Osteoblast (primary cell): ENCODE measurements at regions not wholly inside any gene's neighbourhood (a gene's known extent, or its start where the extent isn't known, plus 50 kb on each side); places are given as distances from the start of the nearest gene placed in this dataset.

Source experiments
- DNase-seq: peaks from one replicate; pipeline ENCODE4 v3.0.0; 2011; ENCODE audit warnings: low spot score, mixed read lengths; ENCODE audit not compliant: insufficient read length; ENCODE audit errors: missing footprints
- H2AFZ ChIP-seq: 2 replicates; pipeline ENCODE4 v1.6.0; 2011; ENCODE audit warnings: mild to moderate bottlenecking, low read length
- H3K27ac ChIP-seq: 2 replicates; pipeline ENCODE4 v1.5.1; 2011; ENCODE audit warnings: mild to moderate bottlenecking, low read depth, low read length, moderate library complexity
- H3K27me3 ChIP-seq: 2 replicates; pipeline ENCODE4 v1.6.0; 2012; ENCODE audit warnings: mild to moderate bottlenecking, control low read depth, inconsistent platforms, low read length, moderate library complexity; ENCODE audit not compliant: insufficient read depth
- H3K36me3 ChIP-seq: 2 replicates; pipeline ENCODE4 v1.5.1; 2011; ENCODE audit warnings: mild to moderate bottlenecking, low read length, control low read depth, moderate library complexity; ENCODE audit not compliant: insufficient read depth
- H3K4me1 ChIP-seq: 2 replicates; pipeline ENCODE4 v1.5.1; 2011; ENCODE audit warnings: mild to moderate bottlenecking, low read length, control low read depth, moderate library complexity; ENCODE audit not compliant: insufficient read depth
- H3K4me2 ChIP-seq: 2 replicates; pipeline ENCODE4 v1.6.0; 2011; ENCODE audit warnings: mild to moderate bottlenecking, low read length; ENCODE audit not compliant: insufficient read depth
- H3K4me3 ChIP-seq: fragments of 200-600 bp; sonication (generic); 3 replicates; pipeline ENCODE4 v1.5.1; 2012; ENCODE audit warnings: mild to moderate bottlenecking, low read length, inconsistent platforms; ENCODE audit not compliant: insufficient read depth
- H3K79me2 ChIP-seq: 2 replicates; pipeline ENCODE4 v1.6.0; 2012; ENCODE audit warnings: mild to moderate bottlenecking, low read length, control low read depth, inconsistent platforms; ENCODE audit not compliant: insufficient read depth
- H3K9me3 ChIP-seq: 2 replicates; pipeline ENCODE4 v1.5.1; 2011; ENCODE audit warnings: low read depth, low read length, control low read depth
- H4K20me1 ChIP-seq: 2 replicates; pipeline ENCODE4 v1.6.0; 2012; ENCODE audit warnings: mild to moderate bottlenecking, low read length, control low read depth; ENCODE audit not compliant: insufficient read depth
- TF ChIP-seq, protein P1 (sequence below): IDR thresholded peaks from 2 replicates; pipeline ENCODE4 v1.5.1; 2011; ENCODE audit warnings: mild to moderate bottlenecking, low read depth, low read length, moderate library complexity; ENCODE audit errors: extremely low read depth

DNA sequence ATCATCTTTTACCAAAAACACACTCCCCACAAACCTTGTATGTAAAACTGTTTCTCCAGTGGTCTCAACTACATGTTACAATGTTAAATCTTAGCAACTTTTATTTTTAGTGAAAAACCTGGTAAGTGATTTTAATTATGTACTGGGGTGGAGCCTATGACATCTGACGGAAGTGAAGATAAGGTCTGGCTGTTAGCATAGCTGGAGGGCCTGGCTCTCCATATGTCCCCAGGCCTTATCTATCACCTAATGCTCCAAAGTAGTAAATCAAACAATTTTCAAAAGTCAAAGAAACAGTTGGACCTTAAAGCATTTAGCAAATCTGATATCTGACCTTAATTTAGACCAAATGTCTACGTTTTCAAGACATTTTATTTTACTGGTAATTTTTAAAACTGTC, 173.6 kb upstream of the SMAD3 start:
- H2AFZ ChIP-seq: no peak overlapping the region
- no peaks in the 10 kb centered on the region for H3K9me3 ChIP-seq
- H3K4me3 ChIP-seq: no peak overlapping the region
- H3K27me3 ChIP-seq: no peaks in the 10 kb centered on the region
- TF ChIP-seq, protein P1, sequence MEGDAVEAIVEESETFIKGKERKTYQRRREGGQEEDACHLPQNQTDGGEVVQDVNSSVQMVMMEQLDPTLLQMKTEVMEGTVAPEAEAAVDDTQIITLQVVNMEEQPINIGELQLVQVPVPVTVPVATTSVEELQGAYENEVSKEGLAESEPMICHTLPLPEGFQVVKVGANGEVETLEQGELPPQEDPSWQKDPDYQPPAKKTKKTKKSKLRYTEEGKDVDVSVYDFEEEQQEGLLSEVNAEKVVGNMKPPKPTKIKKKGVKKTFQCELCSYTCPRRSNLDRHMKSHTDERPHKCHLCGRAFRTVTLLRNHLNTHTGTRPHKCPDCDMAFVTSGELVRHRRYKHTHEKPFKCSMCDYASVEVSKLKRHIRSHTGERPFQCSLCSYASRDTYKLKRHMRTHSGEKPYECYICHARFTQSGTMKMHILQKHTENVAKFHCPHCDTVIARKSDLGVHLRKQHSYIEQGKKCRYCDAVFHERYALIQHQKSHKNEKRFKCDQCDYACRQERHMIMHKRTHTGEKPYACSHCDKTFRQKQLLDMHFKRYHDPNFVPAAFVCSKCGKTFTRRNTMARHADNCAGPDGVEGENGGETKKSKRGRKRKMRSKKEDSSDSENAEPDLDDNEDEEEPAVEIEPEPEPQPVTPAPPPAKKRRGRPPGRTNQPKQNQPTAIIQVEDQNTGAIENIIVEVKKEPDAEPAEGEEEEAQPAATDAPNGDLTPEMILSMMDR: no peak
- peaks cover 22% of the 10 kb centered on the region for H3K4me1 ChIP-seq
- no peaks in the 10 kb centered on the region for H3K36me3 ChIP-seq
- H4K20me1 ChIP-seq: no peaks in the 10 kb centered on the region
- no peak overlapping the region for H3K4me2 ChIP-seq
- H3K27ac ChIP-seq: no peak overlapping the region
- no peaks in the 10 kb centered on the region for H3K79me2 ChIP-seq
- DNase-seq: no peak

DNA sequence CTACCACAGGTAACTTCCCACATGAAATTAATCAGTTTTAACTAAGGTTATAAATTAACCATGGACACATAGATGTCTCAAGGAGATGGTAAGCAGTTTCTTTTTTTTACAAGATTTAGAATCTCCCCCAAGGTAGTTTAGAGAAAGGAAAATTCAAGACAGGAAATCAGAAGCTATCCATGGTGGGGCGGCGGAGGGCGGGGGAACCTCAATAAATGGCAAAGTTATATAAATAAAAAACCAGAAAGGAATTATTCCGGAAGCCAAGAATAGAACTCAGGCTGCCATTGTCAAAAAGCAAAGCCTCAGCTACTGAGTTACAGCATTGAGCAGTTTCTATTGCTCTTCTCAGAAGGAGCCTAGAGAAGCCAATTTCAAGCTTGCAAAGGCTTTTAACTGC, 172.1 kb upstream of the SMAD3 start:
- Histone ChIP-seq H3K4me1 (peaks cover 13% of the 10 kb centered on the region), H3K9me3 (no peaks in the 10 kb centered on the region), H3K36me3 (no peaks in the 10 kb centered on the region), H3K4me2 (no peak overlapping the region), H3K4me3 (no peak overlapping the region), H2AFZ (no peak overlapping the region), H4K20me1 (no peaks in the 10 kb centered on the region), H3K27me3 (no peaks in the 10 kb centered on the region), H3K79me2 (no peaks in the 10 kb centered on the region), H3K27ac (no peak overlapping the region)
- TF ChIP-seq, protein P1: no peak
- no peak for DNase-seq

DNA sequence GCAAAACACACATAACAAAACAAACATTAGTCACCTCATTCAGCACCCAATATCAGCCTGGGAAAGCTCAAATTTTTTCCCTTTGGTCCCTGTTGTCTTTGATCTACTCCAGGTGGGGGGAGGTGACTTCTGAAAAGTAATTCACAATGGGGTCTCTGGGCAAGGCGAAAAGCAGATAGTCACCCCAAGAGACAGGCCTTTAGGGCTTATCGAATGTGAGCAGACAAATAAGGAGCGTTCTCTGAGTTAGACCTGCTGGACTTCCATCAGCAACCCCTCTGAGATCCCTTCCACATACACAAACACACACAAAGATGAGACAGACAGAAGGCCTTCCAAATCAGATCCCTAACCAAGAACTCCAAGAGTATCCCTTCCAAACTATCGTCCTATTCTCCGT, 171.0 kb upstream of the SMAD3 start:
- TF ChIP-seq, protein P1: no peak
- H3K27ac ChIP-seq: no peak overlapping the region
- H3K4me1 ChIP-seq: peaks cover 12% of the 10 kb centered on the region
- H3K79me2 ChIP-seq: no peaks in the 10 kb centered on the region
- no peaks in the 10 kb centered on the region for H3K9me3 ChIP-seq
- no peaks in the 10 kb centered on the region for H3K36me3 ChIP-seq
- H2AFZ ChIP-seq: no peak overlapping the region
- H3K4me3 ChIP-seq: no peak overlapping the region
- H3K4me2 ChIP-seq: no peak overlapping the region
- no peaks in the 10 kb centered on the region for H4K20me1 ChIP-seq
- no peaks in the 10 kb centered on the region for H3K27me3 ChIP-seq
- DNase-seq: no peak

DNA sequence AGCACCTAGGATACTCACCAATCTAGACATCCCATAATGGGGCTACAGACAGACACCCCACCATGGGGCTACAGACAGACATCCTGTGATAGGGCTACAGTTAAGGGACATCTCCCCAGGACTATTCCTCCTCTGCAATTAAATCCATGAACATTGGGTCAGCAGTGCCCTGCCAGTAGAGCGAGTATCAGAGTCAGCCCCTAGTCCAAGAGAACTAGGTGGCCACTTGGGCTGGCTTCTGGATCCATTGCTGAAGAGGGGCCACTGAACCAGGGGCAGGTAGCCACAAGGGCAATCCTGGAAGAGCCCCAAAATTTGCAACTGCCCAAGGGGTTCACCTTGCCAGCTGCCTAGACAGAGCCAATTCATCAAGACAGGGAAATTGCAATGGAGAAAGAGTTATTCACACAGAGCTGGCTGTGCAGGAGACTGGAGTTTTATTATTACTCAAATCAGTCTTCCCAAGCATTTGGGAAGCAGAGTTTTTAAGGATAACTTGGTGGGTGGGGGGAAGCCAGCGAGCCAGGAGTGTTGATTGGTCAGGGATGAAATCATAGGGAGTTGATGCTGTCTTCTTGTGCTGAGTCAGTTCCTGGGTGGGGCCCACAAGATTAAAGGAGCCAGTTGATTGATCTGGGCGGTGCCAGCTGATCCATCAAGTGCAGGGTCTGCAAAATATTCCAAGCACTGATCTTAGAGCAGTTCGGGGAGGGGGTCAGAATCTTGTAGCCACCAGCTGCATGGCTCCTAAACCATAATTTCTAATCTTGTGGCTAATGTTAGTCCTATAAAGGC, 170.2 kb upstream of the SMAD3 start:
- no peak for DNase-seq
- Histone ChIP-seq H3K9me3 (no peaks in the 10 kb centered on the region), H3K4me2 (no peak overlapping the region), H3K36me3 (no peaks in the 10 kb centered on the region), H3K27ac (no peak overlapping the region), H3K79me2 (no peaks in the 10 kb centered on the region), H2AFZ (no peak overlapping the region), H3K4me3 (no peak overlapping the region), H3K4me1 (peaks cover 14% of the 10 kb centered on the region), H4K20me1 (no peaks in the 10 kb centered on the region), H3K27me3 (no peaks in the 10 kb centered on the region)
- TF ChIP-seq, protein P1: no peak
